H1 (cell line): ENCODE measurements at regions not wholly inside any gene's neighbourhood (a gene's known extent, or its start where the extent isn't known, plus 50 kb on each side); places are given as distances from the start of the nearest gene placed in this dataset.

ENCODE experiments used
- CTCF ChIA-PET: fragments of 300-600 bp; sonication (Branson Sonifier 250); formaldehyde crosslinking; loops from one replicate; lab custom pipeline; 2021; ENCODE audit not compliant: partially characterized antibody; lab: Charles Lee
- POLR2A ChIA-PET: fragments of 300-600 bp; sonication (Branson Sonifier 250); formaldehyde crosslinking; loops from one replicate; lab custom pipeline; 2021; ENCODE audit warnings: inconsistent platforms; ENCODE audit not compliant: partially characterized antibody; lab: Charles Lee
- DNase-seq, 2 experiments: peaks; one replicate each; pipeline versions ENCODE4 v3.0.0 to v3.0.0-alpha.2; 2010 to 2022; ENCODE audit warnings: low spot score in 2 of 2, low read depth in 1 of 2, mixed read lengths in 1 of 2
- FAIRE-seq: peaks from 2 replicates; lab custom pipeline; 2011; peaks lifted over from hg19 to GRCh38; lab: Jason Lieb, UNC
- H2AFZ ChIP-seq: 2 replicates; pipeline ENCODE4 v1.8.1; 2012; ENCODE audit warnings: low read length, inconsistent platforms
- H2AK5ac ChIP-seq: 2 replicates; pipeline ENCODE4 v1.6.1; 2013; ENCODE audit warnings: low read depth, low read length
- H2BK120ac ChIP-seq: replicated peaks from 2 replicates; pipeline ENCODE3; 2013; ENCODE audit warnings: low read depth, low read length, inconsistent platforms
- H2BK12ac ChIP-seq: 2 replicates; pipeline ENCODE4 v1.6.1; 2013; ENCODE audit warnings: low read depth, low read length
- H2BK15ac ChIP-seq: 2 replicates; pipeline ENCODE4 v1.6.1; 2013; ENCODE audit warnings: low read length
- H2BK20ac ChIP-seq: 2 replicates; pipeline ENCODE4 v1.6.1; 2013; ENCODE audit warnings: low read length
- H2BK5ac ChIP-seq: 2 replicates; pipeline ENCODE4 v1.6.1; 2013; ENCODE audit warnings: low read depth, low read length
- H3K14ac ChIP-seq: 2 replicates; pipeline ENCODE4 v1.6.1; 2013; ENCODE audit warnings: inconsistent platforms; ENCODE audit not compliant: insufficient read length
- H3K18ac ChIP-seq: 2 replicates; pipeline ENCODE4 v1.6.1; 2013; ENCODE audit warnings: low read length; ENCODE audit errors: extremely low read depth
- H3K23ac ChIP-seq: 2 replicates; pipeline ENCODE4 v1.6.1; 2013; ENCODE audit warnings: inconsistent platforms; ENCODE audit not compliant: insufficient read length
- H3K23me2 ChIP-seq: 2 replicates; pipeline ENCODE4 v1.6.1; 2013; ENCODE audit warnings: low read depth, low read length
- H3K27ac ChIP-seq: 2 replicates; pipeline ENCODE4 v1.6.1; 2011; ENCODE audit warnings: low read depth, low read length, inconsistent platforms
- H3K27me3 ChIP-seq, 4 experiments: replicated peaks in 1 of 4; 1 replicate in 1 of 4; 2 replicates in 3 of 4; pipeline versions ENCODE4 v1.6.1 to v1.8.1; 2011 to 2013; ENCODE audit warnings: low read length in 3 of 4, mild to moderate bottlenecking in 3 of 4, inconsistent platforms in 2 of 4, mixed read lengths in 2 of 4, moderate library complexity in 1 of 4; ENCODE audit not compliant: control insufficient read depth in 3 of 4, insufficient read depth in 3 of 4; ENCODE audit errors: extremely low read depth in 1 of 4
- H3K36me3 ChIP-seq, 4 experiments: 2 replicates each; pipeline versions ENCODE4 v1.6.1 to v1.8.1; 2011 to 2013; ENCODE audit warnings: mild to moderate bottlenecking in 4 of 4, low read length in 3 of 4, moderate library complexity in 2 of 4, control low read depth in 1 of 4, inconsistent platforms in 1 of 4; ENCODE audit not compliant: insufficient read depth in 4 of 4, control insufficient read depth in 2 of 4
- H3K4ac ChIP-seq: replicated peaks from 2 replicates; pipeline ENCODE3; 2013; ENCODE audit warnings: low read length, low read depth, mixed read lengths, inconsistent platforms; ENCODE audit not compliant: insufficient read length
- H3K4me1 ChIP-seq, 4 experiments: replicated peaks in 1 of 4; 1 replicate in 1 of 4; 2 replicates in 3 of 4; pipeline versions ENCODE4 v1.6.1 to v1.8.1; 2011 to 2013; ENCODE audit warnings: low read length in 3 of 4, inconsistent platforms in 2 of 4, mixed read lengths in 1 of 4; ENCODE audit not compliant: insufficient read depth in 4 of 4, control insufficient read depth in 3 of 4
- H3K4me2 ChIP-seq, 2 experiments: 2 replicates each; pipeline versions ENCODE4 v1.6.1 to v1.8.1; 2011 to 2013; ENCODE audit warnings: low read depth in 2 of 2, low read length in 2 of 2, control low read depth in 1 of 2, inconsistent platforms in 1 of 2, mild to moderate bottlenecking in 1 of 2; ENCODE audit not compliant: insufficient read depth in 1 of 2
- H3K4me3 ChIP-seq, 4 experiments: fragments of 200-600, 300-600 bp in 1 of 4; sonication (generic), shearing (Covaris generic), sonication (Bioruptor Twin) in 1 of 4; 2 replicates each; pipeline versions ENCODE4 v1.5.1 to v1.8.1; 2011 to 2016; ENCODE audit warnings: low read length in 4 of 4, low read depth in 3 of 4, control low read depth in 2 of 4, inconsistent platforms in 2 of 4, mild to moderate bottlenecking in 2 of 4, mixed read lengths in 1 of 4, moderate library complexity in 1 of 4; ENCODE audit not compliant: insufficient read depth in 2 of 4; ENCODE audit errors: extremely low read depth in 1 of 4
- H3K56ac ChIP-seq: replicated peaks from 2 replicates; pipeline ENCODE3; 2013; ENCODE audit warnings: low read depth, mild to moderate bottlenecking, mixed read lengths, low read length, inconsistent platforms; ENCODE audit not compliant: insufficient read length
- H3K79me1 ChIP-seq: 2 replicates; pipeline ENCODE4 v1.6.1; 2013; ENCODE audit warnings: low read depth, low read length, control low read depth
- H3K79me2 ChIP-seq, 2 experiments: 2 replicates each; pipeline versions ENCODE4 v1.6.1 to v1.8.1; 2012 to 2013; ENCODE audit warnings: low read length in 2 of 2, mild to moderate bottlenecking in 2 of 2, inconsistent platforms in 1 of 2; ENCODE audit not compliant: insufficient read depth in 2 of 2, control insufficient read depth in 1 of 2
- H3K9ac ChIP-seq, 4 experiments: replicated peaks in 1 of 4; 1 replicate in 1 of 4; 2 replicates in 3 of 4; pipeline versions ENCODE4 v1.6.1 to v1.8.1; 2011 to 2013; ENCODE audit warnings: low read depth in 3 of 4, low read length in 3 of 4, control low read depth in 2 of 4, mild to moderate bottlenecking in 2 of 4, moderate library complexity in 2 of 4, inconsistent platforms in 1 of 4; ENCODE audit errors: extremely low read depth in 1 of 4
- H3K9me3 ChIP-seq, 2 experiments: 2 replicates each; pipeline versions ENCODE4 v1.6.1 to v1.8.1; 2012 to 2013; ENCODE audit warnings: mild to moderate bottlenecking in 2 of 2, moderate library complexity in 2 of 2, control low read depth in 1 of 2, inconsistent platforms in 1 of 2, low read depth in 1 of 2, low read length in 1 of 2, mixed read lengths in 1 of 2; ENCODE audit not compliant: insufficient read depth in 2 of 2
- H4K20me1 ChIP-seq, 2 experiments: replicated peaks in 1 of 2; 2 replicates each; pipeline versions ENCODE3 to v1.8.1; 2011 to 2013; ENCODE audit warnings: inconsistent platforms in 2 of 2, low read length in 2 of 2, mild to moderate bottlenecking in 1 of 2; ENCODE audit not compliant: insufficient read depth in 2 of 2, control insufficient read depth in 1 of 2
- H4K5ac ChIP-seq: 2 replicates; pipeline ENCODE4 v1.6.1; 2013; ENCODE audit warnings: low read length, low read depth, mixed read lengths, inconsistent platforms; ENCODE audit not compliant: insufficient read length
- H4K8ac ChIP-seq: 2 replicates; pipeline ENCODE4 v1.8.0; 2013; ENCODE audit warnings: mild to moderate bottlenecking, moderate library complexity, low read length, inconsistent platforms; ENCODE audit not compliant: insufficient read depth; ENCODE audit errors: extremely low read depth
- H4K91ac ChIP-seq: replicated peaks from 2 replicates; pipeline ENCODE3; 2013; ENCODE audit warnings: low read length, mixed read lengths, inconsistent platforms; ENCODE audit not compliant: insufficient read length
- ASH2L ChIP-seq: fragments of 200-600, 300-600 bp; sonication (generic); IDR thresholded peaks from one replicate; pipeline ENCODE4 v1.7.1; 2017; ENCODE audit warnings: low read length
- EGR1 ChIP-seq: IDR thresholded peaks from 2 replicates; pipeline ENCODE4 v1.6.1; 2011; ENCODE audit warnings: low read depth, low read length, borderline replicate concordance
- KDM5A ChIP-seq: fragments of 200-600 bp; IDR thresholded peaks from 2 replicates; pipeline ENCODE4 v1.7.1; 2012; ENCODE audit warnings: mild to moderate bottlenecking, low read length, inconsistent platforms, mixed read lengths
- MAFK ChIP-seq: IDR thresholded peaks from 2 replicates; pipeline ENCODE4 v1.6.1; 2012; ENCODE audit warnings: low read depth, mild to moderate bottlenecking, improper control_type of control experiment, low read length
- RAD21 ChIP-seq, 2 experiments: IDR thresholded peaks in 1 of 2; conservative IDR thresholded peaks in 1 of 2; 2 replicates each; pipeline ENCODE4 v1.6.1; 2011; ENCODE audit warnings: low read depth in 2 of 2, low read length in 2 of 2, improper control_type of control experiment in 1 of 2, inconsistent platforms in 1 of 2, mild to moderate bottlenecking in 1 of 2, moderate library complexity in 1 of 2
- RNF2 ChIP-seq: fragments of 200-900, 300-1000 bp; sonication (generic); IDR thresholded peaks from 2 replicates; pipeline ENCODE4 v1.7.1; 2016; ENCODE audit warnings: borderline replicate concordance, low read depth, mild to moderate bottlenecking, antibody characterized with exemption, low read length; ENCODE audit not compliant: poor library complexity, severe bottlenecking; ENCODE audit errors: missing control alignments
- SP2 ChIP-seq: IDR thresholded peaks from 2 replicates; pipeline ENCODE4 v1.6.1; 2012; ENCODE audit warnings: mild to moderate bottlenecking, low read length, inconsistent platforms
- TAF1 ChIP-seq: IDR thresholded peaks from 2 replicates; pipeline ENCODE4 v1.6.1; 2011; ENCODE audit warnings: mild to moderate bottlenecking, low read depth, low read length
- WGBS, 2 experiments: shearing (Covaris generic) in 1 of 2; methylation state at CpG; one replicate each; pipeline versions ENCODE4 v1.1.6 to v1.1.7; 2013 to 2015; ENCODE audit warnings: low lambda C conversion rate in 2 of 2, mixed read lengths in 2 of 2, inconsistent platforms in 1 of 2, low coverage in 1 of 2, missing lambda C conversion rate in 1 of 2; ENCODE audit not compliant: insufficient replicate concordance in 2 of 2, insufficient coverage in 1 of 2, insufficient read length in 1 of 2; ENCODE audit errors: extremely low coverage in 1 of 2, missing lambda C conversion rate in 1 of 2; 5-methylcytosine and 5-hydroxymethylcytosine counted together
- TF ChIP-seq, protein P1 (sequence below), 3 experiments: IDR thresholded peaks; 1 replicate in 2 of 3; 2 replicates in 1 of 3; pipeline versions ENCODE4 v1.5.1 to v1.6.1; 2011; ENCODE audit warnings: low read length in 3 of 3, mild to moderate bottlenecking in 3 of 3, inconsistent platforms in 2 of 3, low read depth in 1 of 3, moderate library complexity in 1 of 3; ENCODE audit not compliant: insufficient read depth in 1 of 3; ENCODE audit errors: control extremely low read depth in 1 of 3

DNA sequence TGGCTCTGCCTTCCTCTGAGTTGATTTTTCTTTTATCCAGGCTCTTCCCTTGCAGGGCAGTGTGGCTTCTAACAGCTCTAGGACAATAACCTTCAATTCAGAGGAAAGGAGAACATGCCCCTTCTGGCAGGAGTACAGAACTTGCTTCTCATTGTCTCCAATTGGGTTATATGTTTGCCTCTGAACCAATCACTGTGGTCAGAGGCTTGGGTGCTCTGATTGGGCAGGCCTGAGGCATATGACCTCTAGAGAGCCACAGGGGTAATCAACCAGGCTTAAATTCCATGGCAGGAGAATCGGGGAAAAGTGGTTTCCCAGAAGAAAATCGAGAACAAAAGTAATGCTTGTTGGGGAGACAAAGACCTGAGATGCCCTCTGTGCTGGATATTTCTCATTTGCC, 240.0 kb downstream of the REEP3 start:
- no peak overlapping the region for H2BK12ac ChIP-seq
- ChIA-PET POLR2A (no interaction called here), CTCF (interaction anchor here (1.0 to 1.1 kb wide), 3 partner anchors 59 to 1167 kb away, joined by 3 to 4 read pairs (median 3); no protein-coding TSS in a partner anchor)
- H3K4me3 ChIP-seq = no peak overlapping the region
- no peaks in the 10 kb centered on the region; a peak in 1 of 4 replicates for H3K9me3 ChIP-seq
- no peak for FAIRE-seq
- no peaks in the 10 kb centered on the region for H3K23me2 ChIP-seq
- peaks cover 0 to 1% (median 0%) of the 10 kb centered on the region in 4 experiments; a peak in 1 of 7 replicates for H3K27me3 ChIP-seq
- no peak overlapping the region for H4K5ac ChIP-seq
- H2BK20ac ChIP-seq = no peak overlapping the region
- H3K9ac ChIP-seq = no peak overlapping the region; a peak in 1 of 7 replicates
- H3K18ac ChIP-seq = no peak overlapping the region
- no peak overlapping the region for H3K56ac ChIP-seq
- no peak overlapping the region for H4K91ac ChIP-seq
- no peak overlapping the region for H2BK120ac ChIP-seq
- H3K4ac ChIP-seq = no peak overlapping the region
- no peak overlapping the region for H3K14ac ChIP-seq
- H3K27ac ChIP-seq = no peak overlapping the region
- H2BK5ac ChIP-seq = no peak overlapping the region
- no peak overlapping the region for H2AK5ac ChIP-seq
- H3K4me2 ChIP-seq = no peak overlapping the region
- H3K36me3 ChIP-seq = no peaks in the 10 kb centered on the region
- H2BK15ac ChIP-seq = no peak overlapping the region
- no peak overlapping the region for H4K8ac ChIP-seq
- no peaks in the 10 kb centered on the region for H3K79me1 ChIP-seq
- peak in 1 of 2 experiments; percentile 3; a peak in 1 of 4 replicates for TF ChIP-seq RAD21 (IDR thresholded peaks at IDR 0.05 in 1 of 2, conservative IDR thresholded peaks at IDR 0.05 in 1 of 2; ENCODE audit: low read depth in 2 of 2, low read length in 2 of 2)
- TF ChIP-seq, protein P1, sequence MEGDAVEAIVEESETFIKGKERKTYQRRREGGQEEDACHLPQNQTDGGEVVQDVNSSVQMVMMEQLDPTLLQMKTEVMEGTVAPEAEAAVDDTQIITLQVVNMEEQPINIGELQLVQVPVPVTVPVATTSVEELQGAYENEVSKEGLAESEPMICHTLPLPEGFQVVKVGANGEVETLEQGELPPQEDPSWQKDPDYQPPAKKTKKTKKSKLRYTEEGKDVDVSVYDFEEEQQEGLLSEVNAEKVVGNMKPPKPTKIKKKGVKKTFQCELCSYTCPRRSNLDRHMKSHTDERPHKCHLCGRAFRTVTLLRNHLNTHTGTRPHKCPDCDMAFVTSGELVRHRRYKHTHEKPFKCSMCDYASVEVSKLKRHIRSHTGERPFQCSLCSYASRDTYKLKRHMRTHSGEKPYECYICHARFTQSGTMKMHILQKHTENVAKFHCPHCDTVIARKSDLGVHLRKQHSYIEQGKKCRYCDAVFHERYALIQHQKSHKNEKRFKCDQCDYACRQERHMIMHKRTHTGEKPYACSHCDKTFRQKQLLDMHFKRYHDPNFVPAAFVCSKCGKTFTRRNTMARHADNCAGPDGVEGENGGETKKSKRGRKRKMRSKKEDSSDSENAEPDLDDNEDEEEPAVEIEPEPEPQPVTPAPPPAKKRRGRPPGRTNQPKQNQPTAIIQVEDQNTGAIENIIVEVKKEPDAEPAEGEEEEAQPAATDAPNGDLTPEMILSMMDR (IDR thresholded peaks at IDR 0.05; ENCODE audit: control extremely low read depth in 1 of 3, insufficient read depth in 1 of 3, low read depth in 1 of 3, low read length in 3 of 3) = peak in 1 of 3 experiments; percentile 5; a peak in 1 of 4 replicates
- TF ChIP-seq ASH2L = no peak
- no peak for TF ChIP-seq RNF2
- no peak for TF ChIP-seq KDM5A
- TF ChIP-seq MAFK = no peak
- TF ChIP-seq SP2 = no peak
- TF ChIP-seq EGR1 = no peak
- no peak for TF ChIP-seq TAF1
- no peak for DNase-seq
- no peak overlapping the region for H3K23ac ChIP-seq
- WGBS, 2 experiments = 94% methylated on average over 2 of the region's 2 CpGs; no CpG with 5 or more reads in 1 of the 2 experiments
- no peaks in the 10 kb centered on the region for H3K79me2 ChIP-seq
- peak overlapping the region; percentile 52; the same call in 1 of the 2 replicates for H2AFZ ChIP-seq
- H4K20me1 ChIP-seq = no peaks in the 10 kb centered on the region
- H3K4me1 ChIP-seq = no peaks in the 10 kb centered on the region
